GM18508 (cell line): ENCODE measurements at regions not wholly inside any gene's neighbourhood (a gene's known extent, or its start where the extent isn't known, plus 50 kb on each side); places are given as distances from the start of the nearest gene placed in this dataset.

Experiments
- ATAC-seq: cut with Tn5 transposase; IDR thresholded peaks from one replicate; pipeline ENCODE4 v1.9.1; 2021; ENCODE audit warnings: moderate number of reproducible peaks; ENCODE audit not compliant: insufficient read depth, unreplicated experiment

DNA sequence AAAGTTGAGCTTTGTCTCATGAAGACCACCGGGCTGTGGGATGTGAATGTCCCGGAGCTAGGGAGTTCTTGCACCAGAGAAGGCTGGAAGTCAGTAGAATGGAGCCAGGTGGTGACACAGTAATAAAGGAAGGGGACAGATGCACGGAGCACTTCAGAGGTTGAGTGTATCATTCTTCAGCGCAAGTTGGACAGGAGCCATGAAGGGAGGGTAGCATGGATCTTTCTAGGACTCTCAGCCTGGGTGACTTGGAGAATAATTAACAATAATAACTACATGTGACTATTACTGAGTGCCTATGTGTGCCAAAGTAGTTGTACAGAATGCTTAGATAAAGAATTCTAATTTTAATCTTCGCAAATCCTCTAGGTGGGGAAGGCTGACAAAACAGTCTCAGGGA lies 258.7 kb upstream of the AJAP1 start:
- ATAC-seq: no peak

- ATAC-seq: no peak
Observed at GRCh38 chr1:4396551-4396950, 257.9 kb upstream of the AJAP1 start.

DNA sequence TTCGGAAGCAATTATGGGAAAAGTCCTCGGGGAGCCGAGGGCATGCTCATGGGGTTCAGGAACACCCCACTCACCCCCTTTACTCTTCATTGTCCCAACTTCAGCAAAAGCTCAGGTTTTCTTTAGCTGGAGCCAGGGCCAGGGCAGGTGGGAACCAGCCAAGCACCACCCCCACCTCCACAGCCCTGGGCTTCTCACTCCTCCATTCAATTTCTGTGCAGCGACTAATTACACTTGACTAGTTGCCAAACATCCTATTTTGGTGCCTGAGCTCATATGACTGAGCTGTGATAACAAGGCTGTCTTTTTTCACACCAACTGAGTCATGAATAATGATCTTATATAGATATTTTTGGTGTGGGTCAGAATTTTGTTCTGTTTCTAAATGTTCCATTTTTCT lies 257.2 kb upstream of the AJAP1 start:
- no peak for ATAC-seq

- ATAC-seq: no peak
Observed at GRCh38 chr1:4402032-4402431, 252.4 kb upstream of the AJAP1 start.

GRCh38 chr1:4404854-4405590 lies 249.4 kb upstream of the AJAP1 start:
- no peak for ATAC-seq

DNA sequence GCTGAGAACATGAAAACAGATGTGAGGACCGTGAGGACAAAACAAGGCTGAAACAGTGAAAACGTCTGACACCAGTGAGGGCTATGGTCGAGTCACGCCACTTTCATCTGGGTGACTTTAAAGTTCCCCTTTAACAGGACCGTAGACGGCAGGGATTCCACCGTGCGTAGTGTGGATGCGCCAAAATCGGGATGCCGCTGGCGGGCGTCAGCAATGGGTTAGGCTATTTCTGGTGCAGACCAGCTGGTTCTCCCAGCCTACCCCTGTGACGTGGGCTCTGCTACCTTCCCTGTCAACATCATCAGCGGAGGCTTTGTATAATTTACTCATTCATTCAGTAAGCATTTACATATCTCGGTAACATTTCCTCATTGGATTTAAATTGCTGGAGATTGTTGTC lies 246.6 kb upstream of the AJAP1 start:
- no peak for ATAC-seq

DNA sequence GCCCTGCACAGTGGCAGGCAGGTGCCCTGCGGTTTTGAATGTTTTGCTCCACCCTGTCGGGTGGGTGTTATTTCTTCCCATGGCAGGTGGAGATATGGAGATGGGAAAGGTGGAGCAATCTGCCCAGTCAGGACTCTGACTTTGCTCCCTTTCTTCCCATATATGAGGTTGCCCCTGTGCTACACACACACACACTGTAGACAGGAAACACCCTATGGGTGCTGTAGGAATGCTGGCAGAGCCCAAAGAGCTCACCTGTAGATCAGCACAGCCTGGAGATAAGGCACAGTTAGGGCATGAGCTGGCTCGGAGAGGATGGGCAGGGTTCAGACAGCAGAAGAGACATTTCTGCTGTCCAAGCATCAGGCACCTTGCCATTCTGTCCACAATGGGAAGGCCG lies 246.0 kb upstream of the AJAP1 start:
- no peak for ATAC-seq

DNA sequence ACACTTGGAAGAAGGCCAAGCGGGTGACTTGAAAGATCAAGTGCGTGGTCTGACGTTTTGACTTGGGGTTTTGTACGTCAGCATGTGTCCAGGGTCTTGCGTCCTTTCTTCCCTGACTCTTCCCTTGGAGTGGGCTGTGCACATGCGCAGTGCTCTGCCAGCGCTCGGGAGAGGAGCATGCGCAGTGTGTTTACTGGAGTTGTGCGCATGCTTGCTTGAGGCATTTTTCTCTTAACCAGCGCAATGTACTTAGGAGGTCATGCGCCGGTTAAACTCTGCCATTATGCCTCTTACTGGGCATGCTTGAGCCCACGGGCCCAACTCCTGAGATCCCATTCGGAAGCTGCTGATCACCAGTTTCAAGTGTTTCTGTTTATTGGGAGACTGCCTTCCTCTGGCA lies 242.5 kb upstream of the AJAP1 start:
- ATAC-seq: no peak

DNA sequence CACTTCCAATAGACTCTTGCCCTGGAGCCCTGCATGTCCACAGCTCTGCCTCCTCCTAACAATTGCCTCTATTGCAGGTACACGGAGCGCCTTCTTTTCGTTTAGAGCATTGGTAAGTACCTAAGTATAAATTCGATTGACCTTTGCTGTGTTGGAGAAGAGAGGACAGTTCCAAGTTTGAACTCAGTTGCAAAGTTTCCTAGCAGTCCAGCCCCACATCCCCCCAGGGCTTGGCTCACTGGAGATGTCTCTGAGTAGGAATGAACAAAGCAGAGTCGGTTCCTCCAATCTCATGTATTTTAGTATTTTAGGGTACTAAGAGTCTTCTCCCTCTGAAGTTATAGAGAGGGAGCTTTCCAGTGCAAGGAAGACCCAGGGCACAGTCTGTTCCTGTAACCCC lies 238.9 kb upstream of the AJAP1 start:
- ATAC-seq: no peak

GRCh38 chr1:4416189-4416588 lies 238.2 kb upstream of the AJAP1 start:
- ATAC-seq: no peak

DNA sequence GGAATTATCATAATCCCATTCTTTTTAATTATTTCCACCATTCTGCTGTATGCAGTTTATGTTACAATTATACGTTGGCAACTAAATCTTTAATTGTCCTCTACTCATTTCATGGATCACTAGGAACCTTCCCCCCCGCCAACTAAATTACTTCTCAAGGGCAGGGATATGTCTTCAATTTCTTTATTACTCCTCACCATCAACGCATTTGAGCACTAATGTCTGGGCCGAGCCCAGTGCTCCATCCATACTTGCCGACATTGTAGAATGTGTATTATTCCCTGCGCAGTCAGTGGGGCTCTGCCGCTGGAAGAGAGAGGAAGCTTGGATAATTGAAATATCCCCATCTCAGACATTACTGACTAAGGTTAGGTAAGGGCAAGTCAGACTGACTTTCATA lies 236.4 kb upstream of the AJAP1 start:
- no peak for ATAC-seq

- ATAC-seq: no peak
Observed at GRCh38 chr1:4421986-4422385, 232.4 kb upstream of the AJAP1 start.

- ATAC-seq: no peak
Observed at GRCh38 chr1:4422504-4423289, 231.7 kb upstream of the AJAP1 start.

- ATAC-seq: no peak
Observed at GRCh38 chr1:4424254-4424653, 230.2 kb upstream of the AJAP1 start.

- ATAC-seq: no peak
Observed at GRCh38 chr1:4424766-4425165, 229.6 kb upstream of the AJAP1 start.

DNA sequence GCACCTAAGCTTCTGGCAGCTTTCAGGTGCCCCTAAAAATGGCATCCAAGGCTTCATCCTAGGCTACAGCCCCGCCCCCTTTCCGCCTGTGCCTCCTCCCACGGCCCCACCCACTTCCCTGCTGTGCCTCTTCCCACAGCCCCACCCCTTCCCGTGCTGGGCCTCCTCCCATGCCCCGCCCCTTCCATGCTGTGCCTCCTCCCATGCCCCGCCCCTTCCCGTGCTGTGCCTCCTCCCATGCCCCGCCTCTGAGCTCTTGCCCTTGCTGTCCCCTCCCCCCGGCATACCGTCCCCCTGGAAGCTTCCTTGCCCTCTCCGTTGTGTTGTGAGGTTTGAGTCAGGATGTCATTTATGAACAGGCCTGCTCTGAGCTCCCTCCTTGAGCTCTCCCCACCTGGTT lies 228.5 kb upstream of the AJAP1 start:
- no peak for ATAC-seq

GRCh38 chr1:4428711-4429110 lies 225.7 kb upstream of the AJAP1 start:
- no peak for ATAC-seq

DNA sequence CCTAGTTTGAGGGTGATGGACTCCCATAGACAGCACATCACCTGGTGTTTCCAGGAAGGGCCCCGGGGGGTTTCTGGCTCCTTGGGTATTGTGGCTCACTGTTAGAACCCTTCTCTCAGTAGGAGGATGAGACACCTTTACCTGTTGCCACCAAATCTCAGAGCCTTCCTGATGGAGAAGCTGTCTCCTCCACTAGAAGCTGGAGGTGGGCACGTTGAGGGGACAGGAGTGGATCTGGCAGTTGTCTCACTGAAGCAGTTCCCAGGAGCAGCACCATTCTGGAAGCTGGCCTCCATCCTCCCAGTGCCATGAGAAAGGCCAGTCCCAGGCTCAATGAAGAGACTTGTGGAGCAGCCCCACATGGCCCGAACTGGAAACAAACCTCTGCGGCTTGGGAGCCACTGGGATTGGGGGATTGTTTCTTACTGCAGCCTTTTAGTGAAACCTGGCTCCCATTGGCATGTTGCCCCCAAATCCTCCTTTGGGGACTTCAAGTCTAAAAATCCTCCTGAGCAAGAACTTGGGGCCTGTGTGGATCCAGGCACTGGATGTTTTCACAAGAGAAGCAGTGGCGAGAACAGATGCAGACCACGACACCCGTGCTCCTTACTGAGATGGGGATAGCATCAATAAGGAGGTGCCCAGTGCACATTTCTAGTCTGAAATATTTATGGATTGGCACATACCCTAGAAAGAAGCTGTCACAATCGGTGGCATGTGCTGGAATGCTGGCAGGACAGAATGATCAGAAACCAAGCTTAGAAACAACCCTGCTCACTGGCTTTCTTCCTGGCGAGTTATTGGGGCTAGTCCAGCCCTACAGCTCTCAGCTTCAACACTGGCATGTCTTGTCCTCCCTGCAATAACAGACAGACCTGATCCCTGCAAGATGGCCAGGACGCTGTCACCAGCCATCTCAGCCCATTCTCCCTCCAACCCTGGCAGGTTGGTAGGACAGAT lies 223.7 kb upstream of the AJAP1 start:
- no peak for ATAC-seq

- no peak for ATAC-seq
Observed at GRCh38 chr1:4431491-4431890, 222.9 kb upstream of the AJAP1 start.

DNA sequence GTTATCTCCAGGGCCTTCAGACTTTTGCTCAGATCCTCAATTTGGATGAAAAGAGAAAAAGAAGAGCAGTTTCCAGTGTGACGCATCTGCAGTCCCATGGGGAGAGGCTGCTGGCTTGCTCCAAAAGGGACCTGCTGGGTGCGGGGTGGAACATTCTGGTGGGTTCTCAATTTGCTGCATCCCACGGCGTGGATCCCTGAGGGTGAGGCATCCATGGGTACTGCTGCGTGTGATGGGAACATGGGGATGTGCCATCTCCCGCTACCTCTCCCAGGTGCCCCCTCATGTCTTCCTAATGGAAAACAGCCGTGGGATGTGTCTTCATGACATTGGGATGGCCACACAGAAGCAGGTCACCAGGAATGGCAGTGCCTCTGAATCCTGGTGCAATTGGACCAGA lies 221.3 kb upstream of the AJAP1 start:
- no peak for ATAC-seq

GRCh38 chr1:4444086-4444485 lies 210.3 kb upstream of the AJAP1 start:
- ATAC-seq: no peak
